Calu3 (cell line): ENCODE measurements at regions not wholly inside any gene's neighbourhood (a gene's known extent, or its start where the extent isn't known, plus 50 kb on each side); places are given as distances from the start of the nearest gene placed in this dataset.

ENCODE experiments used
- BruUV-seq: library from RNA; stranded (reverse); fragments of 400-500 nt; replicated peaks from 2 replicates; lab custom pipeline; 2021; lab: Mats Ljungman, UMichigan
- CTCF ChIA-PET: fragments of 300-600 bp; sonication (Branson Sonifier 250); formaldehyde crosslinking; loops from one replicate; lab custom pipeline; 2022; ENCODE audit warnings: antibody characterized with exemption; lab: Charles Lee
- DNase-seq: peaks from one replicate; pipeline ENCODE4 v3.0.0; 2022
- H3K27ac Mint-ChIP-seq: one replicate; pipeline ENCODE4 v1.8.0; 2022; ENCODE audit warnings: mixed read lengths; ENCODE audit not compliant: unreplicated experiment
- H3K27me3 Mint-ChIP-seq: one replicate; pipeline ENCODE4 v1.8.0; 2022; ENCODE audit warnings: mixed read lengths; ENCODE audit not compliant: unreplicated experiment
- H3K36me3 Mint-ChIP-seq: one replicate; pipeline ENCODE4 v1.8.0; 2022; ENCODE audit warnings: mild to moderate bottlenecking, moderate library complexity, mixed read lengths; ENCODE audit not compliant: insufficient read depth, unreplicated experiment
- H3K4me1 Mint-ChIP-seq: one replicate; pipeline ENCODE4 v1.8.0; 2022; ENCODE audit warnings: mild to moderate bottlenecking, low read depth, mixed read lengths; ENCODE audit not compliant: unreplicated experiment
- H3K4me3 Mint-ChIP-seq: one replicate; pipeline ENCODE4 v1.8.0; 2022; ENCODE audit warnings: mild to moderate bottlenecking, low read depth, moderate library complexity, mixed read lengths; ENCODE audit not compliant: unreplicated experiment
- H3K9me3 Mint-ChIP-seq: one replicate; pipeline ENCODE4 v1.8.0; 2022; ENCODE audit warnings: low read depth, mixed read lengths; ENCODE audit not compliant: unreplicated experiment
- intact Hi-C: fragments of 100-400 bp; cut with micrococcal nuclease; formaldehyde crosslinking; loops from one replicate; pipeline ENCODE4 v1.10.0; 2022; ENCODE audit not compliant: unreplicated experiment
- TF ChIP-seq, protein P1 (sequence below): fragments of 200-600 bp; IDR thresholded peaks from one replicate; pipeline ENCODE4 v1.8.0; 2022; ENCODE audit warnings: antibody characterized with exemption; ENCODE audit not compliant: unreplicated experiment

DNA sequence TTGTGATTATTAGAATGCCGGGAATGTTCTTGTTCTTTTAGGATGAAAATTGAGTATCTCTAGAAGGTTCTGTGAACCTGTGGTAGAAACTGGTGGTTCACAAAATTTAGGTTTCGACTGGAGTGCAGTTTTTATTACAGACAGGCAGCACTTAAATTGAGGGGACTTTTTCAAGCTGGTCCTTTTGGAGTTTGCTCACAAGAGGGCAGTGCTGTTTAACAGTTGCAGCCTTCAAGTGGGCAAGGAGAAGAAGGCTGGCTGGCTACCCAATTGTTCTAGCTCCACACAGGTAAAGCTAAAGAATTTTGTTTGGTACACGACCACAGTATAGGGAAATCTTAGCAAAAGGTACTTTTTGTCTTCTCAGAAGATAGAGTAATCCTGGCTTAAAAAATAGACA lies 233.6 kb downstream of the SNX13 start:
- Mint-ChIP-seq H3K36me3 (no peaks in the 10 kb centered on the region), H3K27me3 (no peaks in the 10 kb centered on the region), H3K9me3 (no peaks in the 10 kb centered on the region), H3K27ac (no peak overlapping the region), H3K4me1 (no peaks in the 10 kb centered on the region), H3K4me3 (no peak overlapping the region)
- CTCF ChIA-PET, result interaction anchor here (0.5 to 2.4 kb wide), 16 partner anchors 10 to 959 kb away, joined by 3 to 23 read pairs (median 4); no protein-coding TSS in a partner anchor
- BruUV-seq, result no TSS peak
- intact Hi-C loops, result loop anchor here (2.0 to 10.0 kb wide), 4 partner anchors 228 to 638 kb away; no protein-coding TSS in a partner anchor
- TF ChIP-seq, protein P1, sequence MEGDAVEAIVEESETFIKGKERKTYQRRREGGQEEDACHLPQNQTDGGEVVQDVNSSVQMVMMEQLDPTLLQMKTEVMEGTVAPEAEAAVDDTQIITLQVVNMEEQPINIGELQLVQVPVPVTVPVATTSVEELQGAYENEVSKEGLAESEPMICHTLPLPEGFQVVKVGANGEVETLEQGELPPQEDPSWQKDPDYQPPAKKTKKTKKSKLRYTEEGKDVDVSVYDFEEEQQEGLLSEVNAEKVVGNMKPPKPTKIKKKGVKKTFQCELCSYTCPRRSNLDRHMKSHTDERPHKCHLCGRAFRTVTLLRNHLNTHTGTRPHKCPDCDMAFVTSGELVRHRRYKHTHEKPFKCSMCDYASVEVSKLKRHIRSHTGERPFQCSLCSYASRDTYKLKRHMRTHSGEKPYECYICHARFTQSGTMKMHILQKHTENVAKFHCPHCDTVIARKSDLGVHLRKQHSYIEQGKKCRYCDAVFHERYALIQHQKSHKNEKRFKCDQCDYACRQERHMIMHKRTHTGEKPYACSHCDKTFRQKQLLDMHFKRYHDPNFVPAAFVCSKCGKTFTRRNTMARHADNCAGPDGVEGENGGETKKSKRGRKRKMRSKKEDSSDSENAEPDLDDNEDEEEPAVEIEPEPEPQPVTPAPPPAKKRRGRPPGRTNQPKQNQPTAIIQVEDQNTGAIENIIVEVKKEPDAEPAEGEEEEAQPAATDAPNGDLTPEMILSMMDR, result peak; percentile 84
- peak; percentile 75 for DNase-seq

- TF ChIP-seq, protein P1, result no peak
- CTCF ChIA-PET, result no interaction called here
- H3K27ac Mint-ChIP-seq, result no peak overlapping the region
- no peaks in the 10 kb centered on the region for H3K27me3 Mint-ChIP-seq
- no peak overlapping the region for H3K4me3 Mint-ChIP-seq
- no peaks in the 10 kb centered on the region for H3K4me1 Mint-ChIP-seq
- no peak for DNase-seq
- no peaks in the 10 kb centered on the region for H3K9me3 Mint-ChIP-seq
- no TSS peak for BruUV-seq
- no peaks in the 10 kb centered on the region for H3K36me3 Mint-ChIP-seq
- intact Hi-C loops, result loop anchor here (5.0 to 10.0 kb wide), 3 partner anchors 226 to 418 kb away; no protein-coding TSS in a partner anchor
Measured at GRCh38 chr7:17709127-17709526, 231.2 kb downstream of the SNX13 start.

- intact Hi-C loops, result loop anchor here (5.0 to 10.0 kb wide), 3 partner anchors 225 to 418 kb away; no protein-coding TSS in a partner anchor
- TF ChIP-seq, protein P1, result no peak
Measured at GRCh38 chr7:17709599-17709998, 230.7 kb downstream of the SNX13 start.

DNA sequence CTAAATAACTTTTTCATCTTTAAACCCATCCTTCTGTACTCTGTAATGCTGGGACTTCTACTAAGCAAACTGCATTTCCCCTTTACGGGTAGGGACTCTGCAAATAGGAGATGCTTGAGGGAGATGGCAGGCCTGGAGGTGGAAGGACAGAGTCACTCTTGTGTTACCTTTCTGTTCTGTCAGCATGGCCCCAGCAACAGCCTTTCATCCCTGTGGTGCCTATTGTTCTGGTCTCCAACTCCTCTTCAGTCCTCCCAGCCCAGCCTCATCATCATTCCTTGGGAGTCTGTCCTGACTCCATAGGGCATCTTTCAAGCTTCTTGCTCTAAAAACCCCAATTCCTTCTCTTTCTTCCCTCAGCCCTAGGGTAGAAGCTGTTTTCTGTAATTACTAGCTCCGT lies 230.0 kb downstream of the SNX13 start:
- Mint-ChIP-seq H3K27me3 (no peaks in the 10 kb centered on the region), H3K4me1 (no peaks in the 10 kb centered on the region), H3K27ac (no peak overlapping the region), H3K9me3 (no peaks in the 10 kb centered on the region), H3K36me3 (no peaks in the 10 kb centered on the region), H3K4me3 (no peak overlapping the region)
- intact Hi-C loops, result no loop called here
- TF ChIP-seq, protein P1, result no peak
- no peak for DNase-seq
- CTCF ChIA-PET, result interaction anchor here (1.0 kb wide), 1 partner anchor 635 kb away, joined by 5 read pairs; no protein-coding TSS in a partner anchor
- BruUV-seq, result no TSS peak

More at GRCh38 chr7:17709599-17709998, 230.7 kb downstream of the SNX13 start:
- Mint-ChIP-seq H3K27ac (no peak overlapping the region), H3K27me3 (no peaks in the 10 kb centered on the region), H3K4me3 (no peak overlapping the region), H3K4me1 (no peaks in the 10 kb centered on the region), H3K36me3 (no peaks in the 10 kb centered on the region), H3K9me3 (no peaks in the 10 kb centered on the region)
- BruUV-seq, result no TSS peak
- DNase-seq, result no peak
- CTCF ChIA-PET, result no interaction called here
